K562 (cell line): ENCODE measurements at regions not wholly inside any gene's neighbourhood (a gene's known extent, or its start where the extent isn't known, plus 50 kb on each side); places are given as distances from the start of the nearest gene placed in this dataset.

ENCODE experiments used
- ATAC-seq: fragments of 200-7000 bp; cut with Tn5 transposase; 3 replicates; pipeline ENCODE4 v1.9.1; 2020; ENCODE audit warnings: moderate library complexity
- BruUV-seq: library from RNA; stranded (reverse); fragments of 400-500 nt; replicated peaks from 2 replicates; lab custom pipeline; 2021; lab: Mats Ljungman, UMichigan
- CTCF ChIA-PET: fragments of 300-600 bp; formaldehyde crosslinking; extraction: SDS; loops from one replicate; lab custom pipeline; 2021; ENCODE audit warnings: low intra/inter-chr PET ratio; lab: Yijun Ruan, JAX
- POLR2A ChIA-PET: fragments of 300-600, 350-650 bp; sonication (Branson Sonifier 250); formaldehyde crosslinking; extraction: SDS; loops from one replicate; lab custom pipeline; 2021; ENCODE audit warnings: antibody characterized with exemption, inconsistent platforms; lab: Yijun Ruan, JAX
- DNase-seq, 4 experiments: peaks; one replicate each; pipeline versions ENCODE4 v3.0.0 to v3.0.0-alpha.2; 2011 to 2018; ENCODE audit warnings: low spot score in 3 of 4, mixed read lengths in 3 of 4; ENCODE audit errors: extremely low read depth in 1 of 4
- FAIRE-seq: peaks from 2 replicates; lab custom pipeline; 2011; peaks lifted over from hg19 to GRCh38; lab: Jason Lieb, UNC
- H2AFZ ChIP-seq: 2 replicates; pipeline ENCODE4 v1.6.0; 2011; ENCODE audit warnings: low read depth, low read length, control low read depth, inconsistent platforms
- H3K27ac ChIP-seq: fragments of 200-600 bp; 3 replicates; pipeline ENCODE4 v1.8.0; 2011; ENCODE audit warnings: low read depth, mild to moderate bottlenecking, control low read depth, inconsistent platforms, low read length, moderate library complexity, mixed read lengths; ENCODE audit errors: extremely low read depth
- H3K27me3 ChIP-seq, 2 experiments: fragments of 300-600 bp in 1 of 2; 2 replicates in 1 of 2; 3 replicates in 1 of 2; pipeline versions ENCODE4 v1.6.0 to v1.8.0; 2011; ENCODE audit warnings: inconsistent platforms in 2 of 2, low read length in 2 of 2, mild to moderate bottlenecking in 1 of 2, mixed read lengths in 1 of 2, moderate library complexity in 1 of 2; ENCODE audit not compliant: control insufficient read depth in 2 of 2, insufficient read depth in 2 of 2
- H3K36me3 ChIP-seq: fragments of 300-600 bp; 3 replicates; pipeline ENCODE4 v1.8.0; 2011; ENCODE audit warnings: mild to moderate bottlenecking, low read length, inconsistent platforms; ENCODE audit not compliant: control insufficient read depth, insufficient read depth
- H3K4me1 ChIP-seq, 2 experiments: fragments of 200-600 bp in 1 of 2; replicated peaks in 1 of 2; 2 replicates in 1 of 2; 3 replicates in 1 of 2; pipeline versions ENCODE4 v1.5.1 to v1.8.0; 2011; ENCODE audit warnings: inconsistent platforms in 2 of 2, low read length in 2 of 2, mild to moderate bottlenecking in 1 of 2, mixed read lengths in 1 of 2, moderate library complexity in 1 of 2; ENCODE audit not compliant: control insufficient read depth in 2 of 2, insufficient read depth in 2 of 2
- H3K4me2 ChIP-seq: 2 replicates; pipeline ENCODE4 v1.6.1; 2011; ENCODE audit warnings: low read length, control low read depth, inconsistent platforms, mixed read lengths; ENCODE audit not compliant: insufficient read depth
- H3K4me3 ChIP-seq: fragments of 200-600 bp; sonication (generic), shearing (Covaris generic); 2 replicates; pipeline ENCODE4 v1.5.1; 2016; ENCODE audit warnings: control low read depth, inconsistent platforms
- H3K79me2 ChIP-seq: fragments of 200-600 bp; 3 replicates; pipeline ENCODE4 v1.8.0; 2011; ENCODE audit warnings: low read length, inconsistent platforms; ENCODE audit not compliant: control insufficient read depth, insufficient read depth
- H3K9ac ChIP-seq, 2 experiments: 2 replicates each; pipeline versions ENCODE4 v1.6.0 to v1.6.1; 2011; ENCODE audit warnings: low read depth in 2 of 2, low read length in 2 of 2, control low read depth in 1 of 2, inconsistent platforms in 1 of 2, mild to moderate bottlenecking in 1 of 2, mixed read lengths in 1 of 2; ENCODE audit not compliant: insufficient read depth in 1 of 2
- H3K9me1 ChIP-seq: one replicate; pipeline ENCODE4 v1.6.0; 2011; ENCODE audit warnings: inconsistent platforms, mild to moderate bottlenecking, low read length, moderate library complexity; ENCODE audit not compliant: control insufficient read depth, insufficient read depth
- H3K9me3 ChIP-seq: replicated peaks from 2 replicates; pipeline ENCODE4 v1.5.1; 2011; ENCODE audit warnings: low read depth, low read length, inconsistent platforms; ENCODE audit not compliant: control insufficient read depth, insufficient read depth
- H4K20me1 ChIP-seq: replicated peaks from 2 replicates; pipeline ENCODE4 v1.6.1; 2011; ENCODE audit warnings: low read length, inconsistent platforms, mixed read lengths; ENCODE audit not compliant: control insufficient read depth, insufficient read depth
- DDX20 ChIP-seq: fragments of 450-650 bp; IDR thresholded peaks from 2 replicates; pipeline ENCODE4 v1.6.1; 2016; ENCODE audit warnings: missing genetic modification characterization, low read depth, mild to moderate bottlenecking, missing compliant biosample characterization, moderate library complexity
- GABPA ChIP-seq: fragments of 200-800 bp; sonication (Bioruptor generic); conservative IDR thresholded peaks from 2 replicates; pipeline ENCODE4 v1.6.1; 2016; ENCODE audit warnings: low read depth, missing genetic modification characterization, missing compliant biosample characterization
- GTF3C2 ChIP-seq: IDR thresholded peaks from 3 replicates; pipeline ENCODE4 v1.6.1; 2011; ENCODE audit warnings: borderline replicate concordance, mild to moderate bottlenecking, moderate library complexity; ENCODE audit not compliant: insufficient read length; ENCODE audit errors: extremely low read depth
- JUN ChIP-seq, 2 experiments: sonication (generic) in 1 of 2; formaldehyde crosslinking in 1 of 2; IDR thresholded peaks; 2 replicates each; pipeline versions ENCODE4 v1.6.1 to v1.8.0; 2012 to 2022; ENCODE audit warnings: borderline replicate concordance in 2 of 2, mild to moderate bottlenecking in 2 of 2, improper control_type of control experiment in 1 of 2, low read depth in 1 of 2, low read length in 1 of 2, missing genetic modification reagents in 1 of 2
- LEF1 ChIP-seq: fragments of 450-650 bp; IDR thresholded peaks from 2 replicates; pipeline ENCODE4 v1.6.1; 2016; ENCODE audit warnings: mild to moderate bottlenecking
- NFRKB ChIP-seq: fragments of 450-650 bp; IDR thresholded peaks from 2 replicates; pipeline ENCODE4 v1.6.1; 2016; ENCODE audit warnings: low read depth
- RFX5 ChIP-seq: IDR thresholded peaks from 2 replicates; pipeline ENCODE4 v1.6.1; 2011; ENCODE audit warnings: low read depth, mild to moderate bottlenecking, improper control_type of control experiment, low read length
- SMARCC2 ChIP-seq: fragments of 450-650 bp; IDR thresholded peaks from 2 replicates; pipeline ENCODE4 v1.6.1; 2017; ENCODE audit warnings: antibody characterized with exemption, moderate library complexity, mild to moderate bottlenecking, low read depth
- SP2 ChIP-seq: IDR thresholded peaks from 2 replicates; pipeline ENCODE4 v1.6.1; 2011; ENCODE audit warnings: mild to moderate bottlenecking, low read depth, low read length, moderate library complexity; ENCODE audit not compliant: poor library complexity, severe bottlenecking; ENCODE audit errors: extremely low read depth
- ZBTB8A ChIP-seq: fragments of 450-650 bp; IDR thresholded peaks from 2 replicates; pipeline ENCODE4 v1.6.1; 2018; ENCODE audit warnings: mild to moderate bottlenecking, moderate library complexity; ENCODE audit not compliant: partially characterized antibody
- ZNF165 ChIP-seq: fragments of 250-450 bp; sonication (Bioruptor Pico); IDR thresholded peaks from 2 replicates; pipeline ENCODE4 v1.4.0; 2020; ENCODE audit warnings: borderline replicate concordance
- WGBS: fragments of 100-300 bp; shearing (Covaris generic); methylation state at CpG from one replicate; pipeline ENCODE4 v1.1.6; 2016; ENCODE audit warnings: low coverage, mixed read lengths; ENCODE audit not compliant: insufficient coverage; ENCODE audit errors: missing lambda C conversion rate; 5-methylcytosine and 5-hydroxymethylcytosine counted together
- in situ Hi-C: fragments of 300-500 bp; cut with MboI; formaldehyde crosslinking; loops from 4 replicates; pipeline ENCODE4 v1.15.0; 2018; ENCODE audit warnings: inconsistent platforms, mixed read lengths
- intact Hi-C: fragments of 100-400 bp; cut with micrococcal nuclease; formaldehyde crosslinking; loops from 2 replicates; pipeline ENCODE4 v1.14.2; 2022

- TF ChIP-seq ZBTB8A: no peak
- no peak for TF ChIP-seq NFRKB
- TF ChIP-seq LEF1: no peak
- no peak for TF ChIP-seq SMARCC2
- TF ChIP-seq GTF3C2: no peak
- no peak for TF ChIP-seq ZNF165
- no peak for TF ChIP-seq GABPA
Observed at GRCh38 chr3:168990134-168990533, 673.4 kb downstream of the MECOM start (continued).

GRCh38 chr3:168989396-168989795, 674.1 kb downstream of the MECOM start:
- TF ChIP-seq JUN (IDR thresholded peaks at IDR 0.05; ENCODE audit: borderline replicate concordance, low read depth, low read length) (no peak), JUN (CRISPR knock-in tag; IDR thresholded peaks at IDR 0.05; ENCODE audit: borderline replicate concordance) (no peak), SP2 (no peak), RFX5 (no peak), DDX20 (tag) (no peak)
- Histone ChIP-seq H3K4me2 (no peak overlapping the region), H4K20me1 (no peaks in the 10 kb centered on the region), H3K9me1 (no peaks in the 10 kb centered on the region), H3K27ac (no peak overlapping the region), H3K9me3 (no peaks in the 10 kb centered on the region), H3K4me3 (no peak overlapping the region), H3K27me3 (no peaks in the 10 kb centered on the region), H3K9ac (no peak overlapping the region), H3K4me1 (no peaks in the 10 kb centered on the region), H3K36me3 (no peaks in the 10 kb centered on the region), H2AFZ (no peak overlapping the region), H3K79me2 (no peaks in the 10 kb centered on the region)
- no peak for ATAC-seq
- ChIA-PET CTCF (no interaction called here), POLR2A (no interaction called here)
- no peak for FAIRE-seq
- 1% methylated on average over 5 of the region's 5 CpGs for WGBS
- no peak for DNase-seq
- intact Hi-C loops (no loop called here), in situ Hi-C loops (no loop called here)
- no TSS peak for BruUV-seq
